Gastrocnemius medialis (tissue), 4 donors: ENCODE measurements at regions not wholly inside any gene's neighbourhood (a gene's known extent, or its start where the extent isn't known, plus 50 kb on each side); places are given as distances from the start of the nearest gene placed in this dataset.

Source experiments
- POLR2A ChIP-seq, 2 donors: fragments of 450-650 bp; IDR thresholded peaks; one replicate each; pipeline ENCODE4 v1.6.1; 2017; ENCODE audit warnings: antibody characterized with exemption in 2 of 2, mild to moderate bottlenecking in 2 of 2, moderate library complexity in 2 of 2
- TF ChIP-seq, protein P1 (sequence below), 5 experiments: fragments of 450-650 bp in 3 of 5; fragments of 200-600 bp in 2 of 5; sonication (generic) in 2 of 5; IDR thresholded peaks in 4 of 5; conservative IDR thresholded peaks in 1 of 5; 1 replicate in 4 of 5; 2 replicates in 1 of 5; pipeline ENCODE4 v1.5.1; 2016 to 2019; ENCODE audit warnings: antibody characterized with exemption in 5 of 5, mild to moderate bottlenecking in 3 of 5, moderate library complexity in 3 of 5

- TF ChIP-seq, protein P1, sequence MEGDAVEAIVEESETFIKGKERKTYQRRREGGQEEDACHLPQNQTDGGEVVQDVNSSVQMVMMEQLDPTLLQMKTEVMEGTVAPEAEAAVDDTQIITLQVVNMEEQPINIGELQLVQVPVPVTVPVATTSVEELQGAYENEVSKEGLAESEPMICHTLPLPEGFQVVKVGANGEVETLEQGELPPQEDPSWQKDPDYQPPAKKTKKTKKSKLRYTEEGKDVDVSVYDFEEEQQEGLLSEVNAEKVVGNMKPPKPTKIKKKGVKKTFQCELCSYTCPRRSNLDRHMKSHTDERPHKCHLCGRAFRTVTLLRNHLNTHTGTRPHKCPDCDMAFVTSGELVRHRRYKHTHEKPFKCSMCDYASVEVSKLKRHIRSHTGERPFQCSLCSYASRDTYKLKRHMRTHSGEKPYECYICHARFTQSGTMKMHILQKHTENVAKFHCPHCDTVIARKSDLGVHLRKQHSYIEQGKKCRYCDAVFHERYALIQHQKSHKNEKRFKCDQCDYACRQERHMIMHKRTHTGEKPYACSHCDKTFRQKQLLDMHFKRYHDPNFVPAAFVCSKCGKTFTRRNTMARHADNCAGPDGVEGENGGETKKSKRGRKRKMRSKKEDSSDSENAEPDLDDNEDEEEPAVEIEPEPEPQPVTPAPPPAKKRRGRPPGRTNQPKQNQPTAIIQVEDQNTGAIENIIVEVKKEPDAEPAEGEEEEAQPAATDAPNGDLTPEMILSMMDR (IDR thresholded peaks at IDR 0.05 in 4 of 5, conservative IDR thresholded peaks at IDR 0.05 in 1 of 5), result no peak
- no peak for TF ChIP-seq POLR2A (IDR thresholded peaks at IDR 0.05)
These were observed 1898.8 kb upstream of the PIK3C3 start for GRCh38 chr18:40056079-40056692.
